Type B pancreatic cell (in vitro differentiated cells): ENCODE measurements at regions not wholly inside any gene's neighbourhood (a gene's known extent, or its start where the extent isn't known, plus 50 kb on each side); places are given as distances from the start of the nearest gene placed in this dataset.

Experiments
- DNase-seq: peaks from one replicate; pipeline ENCODE4 v3.0.0; 2021; ENCODE audit warnings: mixed read lengths; ENCODE audit not compliant: unreplicated experiment; ENCODE audit errors: extremely low spot score
- H3K27ac Mint-ChIP-seq: 2 replicates; pipeline ENCODE4 v1.8.0; 2021; ENCODE audit warnings: mild to moderate bottlenecking, mixed read lengths
- H3K27me3 Mint-ChIP-seq: 2 replicates; pipeline ENCODE4 v1.8.0; 2021; ENCODE audit warnings: mixed read lengths
- H3K36me3 Mint-ChIP-seq: 2 replicates; pipeline ENCODE4 v1.8.0; 2021; ENCODE audit warnings: mixed read lengths
- H3K4me1 Mint-ChIP-seq: one replicate; pipeline ENCODE4 v1.8.0; 2021; ENCODE audit warnings: mixed read lengths; ENCODE audit not compliant: unreplicated experiment
- H3K4me3 Mint-ChIP-seq: 2 replicates; pipeline ENCODE4 v1.8.0; 2021; ENCODE audit warnings: mild to moderate bottlenecking, mixed read lengths
- H3K9me3 Mint-ChIP-seq: 2 replicates; pipeline ENCODE4 v1.8.0; 2021; ENCODE audit warnings: mixed read lengths
- CTCF ChIP-seq: fragments of 200-600 bp; sonication (generic); conservative IDR thresholded peaks from 2 replicates; pipeline ENCODE4 v1.5.0; 2021; ENCODE audit warnings: antibody characterized with exemption, mild to moderate bottlenecking

- no peak for TF ChIP-seq CTCF
- Mint-ChIP-seq H3K27me3 (peaks cover 27% of the 10 kb centered on the region), H3K4me1 (peaks cover 6% of the 10 kb centered on the region), H3K9me3 (no peaks in the 10 kb centered on the region), H3K4me3 (no peak overlapping the region), H3K27ac (no peak overlapping the region), H3K36me3 (no peaks in the 10 kb centered on the region)
- no peak for DNase-seq
Observed at GRCh38 chr4:3656416-3657356, 109.5 kb upstream of the ADRA2C start.

DNA sequence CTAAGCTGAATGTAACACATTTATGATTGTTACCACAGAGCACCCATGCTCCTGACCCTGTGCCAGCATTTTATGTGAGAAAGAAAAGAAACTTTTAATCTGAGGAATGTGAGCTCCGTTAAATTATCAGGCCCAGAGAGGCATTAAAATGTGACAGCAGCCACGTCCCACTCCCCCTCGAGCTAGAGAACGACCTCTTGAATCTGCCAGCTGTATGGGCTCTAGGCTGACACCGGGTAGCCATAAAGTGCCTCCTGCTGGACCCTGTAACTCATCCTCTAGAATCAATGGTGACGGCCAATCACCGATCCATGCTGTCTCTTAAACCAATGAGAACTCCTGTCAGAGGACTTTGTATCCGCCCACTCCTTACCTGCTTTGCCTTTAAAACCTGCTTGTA is 110.2 kb upstream of the ADRA2C start:
- no peak for DNase-seq
- peaks cover 27% of the 10 kb centered on the region for H3K27me3 Mint-ChIP-seq

GRCh38 chr4:3655485-3655884 is 110.7 kb upstream of the ADRA2C start:
- TF ChIP-seq CTCF = no peak
- Mint-ChIP-seq H3K4me1 (peaks cover 6% of the 10 kb centered on the region), H3K27ac (no peak overlapping the region), H3K9me3 (no peaks in the 10 kb centered on the region), H3K36me3 (no peaks in the 10 kb centered on the region), H3K4me3 (no peak overlapping the region), H3K27me3 (peaks cover 24% of the 10 kb centered on the region)
- no peak for DNase-seq

More for the DNA sequence above, 110.2 kb upstream of the ADRA2C start:
- no peak for TF ChIP-seq CTCF
- no peak overlapping the region for H3K4me3 Mint-ChIP-seq
- H3K36me3 Mint-ChIP-seq = no peaks in the 10 kb centered on the region
- H3K4me1 Mint-ChIP-seq = peaks cover 6% of the 10 kb centered on the region
- H3K9me3 Mint-ChIP-seq = no peaks in the 10 kb centered on the region
- H3K27ac Mint-ChIP-seq = no peak overlapping the region

DNA sequence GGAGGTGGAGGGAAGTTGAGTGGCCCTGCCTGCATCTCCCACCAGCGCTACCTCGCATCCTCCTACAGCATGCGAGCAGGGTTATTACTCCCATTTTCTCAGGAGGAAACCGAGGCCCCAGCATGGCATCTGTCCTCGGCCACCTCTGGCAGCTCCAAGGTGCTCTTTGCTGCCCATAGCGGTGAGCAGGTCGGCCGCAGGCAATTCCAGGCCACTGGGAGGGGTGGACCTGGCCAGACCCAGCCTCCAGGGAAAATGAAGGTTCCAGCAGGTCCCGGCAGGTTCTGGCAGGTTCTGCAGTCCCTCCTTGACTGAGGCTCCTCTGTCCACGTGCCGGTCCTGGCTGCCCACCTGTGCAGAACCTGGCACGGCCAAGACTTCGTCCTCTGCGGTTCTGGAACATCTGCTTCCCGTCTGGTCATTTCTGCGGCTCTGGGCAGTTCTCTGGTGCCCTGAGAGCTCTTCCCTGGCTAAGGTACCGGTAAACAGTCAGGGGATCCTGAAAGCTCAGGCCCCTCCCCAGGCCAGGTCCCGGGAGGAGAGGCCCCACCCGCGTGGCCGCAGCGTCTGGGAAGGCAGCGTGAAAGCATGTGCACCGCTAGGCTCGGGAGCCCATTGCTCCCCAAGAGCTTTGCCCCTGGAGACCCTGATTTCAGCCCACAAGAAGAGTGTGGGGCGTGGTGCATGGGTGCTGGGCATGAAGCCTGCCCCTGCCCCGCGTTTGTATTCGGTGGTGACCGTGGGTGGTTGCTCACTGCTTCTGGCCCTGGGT is 112.0 kb upstream of the ADRA2C start:
- TF ChIP-seq CTCF = no peak

GRCh38 chr4:3652586-3652985 is 113.6 kb upstream of the ADRA2C start:
- peaks cover 6% of the 10 kb centered on the region for H3K4me1 Mint-ChIP-seq
- TF ChIP-seq CTCF = no peak
- H3K9me3 Mint-ChIP-seq = no peaks in the 10 kb centered on the region
- no peaks in the 10 kb centered on the region for H3K36me3 Mint-ChIP-seq
- H3K27ac Mint-ChIP-seq = no peak overlapping the region
- peaks cover 21% of the 10 kb centered on the region for H3K27me3 Mint-ChIP-seq
- no peak for DNase-seq
- no peak overlapping the region for H3K4me3 Mint-ChIP-seq

More for the DNA sequence above, 112.0 kb upstream of the ADRA2C start:
- Mint-ChIP-seq H3K4me1 (peaks cover 6% of the 10 kb centered on the region), H3K27ac (no peak overlapping the region), H3K27me3 (peaks cover 23% of the 10 kb centered on the region), H3K9me3 (no peaks in the 10 kb centered on the region), H3K4me3 (no peak overlapping the region), H3K36me3 (no peaks in the 10 kb centered on the region)
- no peak for DNase-seq
